AG09319 (cell line): ENCODE measurements at regions not wholly inside any gene's neighbourhood (a gene's known extent, or its start where the extent isn't known, plus 50 kb on each side); places are given as distances from the start of the nearest gene placed in this dataset.

Experiments used
- DNase-seq: peaks from one replicate; pipeline ENCODE4 v3.0.0-alpha.2; 2010; ENCODE audit warnings: low read depth; ENCODE audit errors: extremely low read depth
- TF ChIP-seq, protein P1 (sequence below): IDR thresholded peaks from 2 replicates; pipeline ENCODE4 v1.5.1; 2011; ENCODE audit warnings: low read depth, mild to moderate bottlenecking, inconsistent platforms, low read length, moderate library complexity

DNA sequence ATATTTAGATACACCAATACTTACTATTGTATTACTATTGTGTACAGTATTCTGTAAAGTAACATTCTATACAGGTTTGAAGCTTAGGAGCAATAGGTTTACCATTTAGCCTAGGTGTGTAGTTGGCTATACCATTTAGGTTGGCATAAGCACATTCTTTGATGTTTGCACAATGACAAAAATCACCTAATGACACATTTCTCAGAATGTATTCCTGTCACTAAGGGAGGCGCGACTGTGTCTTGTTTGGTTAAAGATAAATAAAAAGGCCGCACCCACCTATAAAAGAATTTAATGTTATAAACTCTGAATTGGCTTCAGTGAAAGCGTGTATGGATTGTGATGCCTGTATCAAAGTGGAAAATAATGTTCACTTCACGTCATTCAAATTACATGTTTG is 1815.4 kb upstream of the CDH6 start:
- TF ChIP-seq, protein P1, sequence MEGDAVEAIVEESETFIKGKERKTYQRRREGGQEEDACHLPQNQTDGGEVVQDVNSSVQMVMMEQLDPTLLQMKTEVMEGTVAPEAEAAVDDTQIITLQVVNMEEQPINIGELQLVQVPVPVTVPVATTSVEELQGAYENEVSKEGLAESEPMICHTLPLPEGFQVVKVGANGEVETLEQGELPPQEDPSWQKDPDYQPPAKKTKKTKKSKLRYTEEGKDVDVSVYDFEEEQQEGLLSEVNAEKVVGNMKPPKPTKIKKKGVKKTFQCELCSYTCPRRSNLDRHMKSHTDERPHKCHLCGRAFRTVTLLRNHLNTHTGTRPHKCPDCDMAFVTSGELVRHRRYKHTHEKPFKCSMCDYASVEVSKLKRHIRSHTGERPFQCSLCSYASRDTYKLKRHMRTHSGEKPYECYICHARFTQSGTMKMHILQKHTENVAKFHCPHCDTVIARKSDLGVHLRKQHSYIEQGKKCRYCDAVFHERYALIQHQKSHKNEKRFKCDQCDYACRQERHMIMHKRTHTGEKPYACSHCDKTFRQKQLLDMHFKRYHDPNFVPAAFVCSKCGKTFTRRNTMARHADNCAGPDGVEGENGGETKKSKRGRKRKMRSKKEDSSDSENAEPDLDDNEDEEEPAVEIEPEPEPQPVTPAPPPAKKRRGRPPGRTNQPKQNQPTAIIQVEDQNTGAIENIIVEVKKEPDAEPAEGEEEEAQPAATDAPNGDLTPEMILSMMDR, result no peak
- DNase-seq, result no peak

DNA sequence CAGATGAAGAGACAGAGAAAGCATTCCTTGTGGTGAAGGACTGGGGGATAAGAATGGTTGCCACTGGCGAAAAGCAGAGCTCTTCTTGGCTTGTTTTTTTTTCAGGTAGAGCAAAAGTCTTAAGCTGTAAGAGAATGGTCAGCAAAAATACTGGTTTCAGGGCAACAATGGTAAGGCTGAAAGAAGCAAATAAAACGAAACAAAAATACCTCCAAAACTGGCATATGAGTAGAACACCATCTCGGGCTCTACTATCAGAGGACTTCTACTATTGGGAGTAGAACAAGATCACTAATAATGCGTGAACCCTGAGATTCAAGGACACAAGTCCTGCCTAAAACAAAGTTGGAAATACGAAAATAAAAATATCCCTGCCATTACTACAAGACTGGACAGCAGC is 1823.2 kb upstream of the CDH6 start:
- TF ChIP-seq, protein P1, result no peak
- DNase-seq, result no peak

DNA sequence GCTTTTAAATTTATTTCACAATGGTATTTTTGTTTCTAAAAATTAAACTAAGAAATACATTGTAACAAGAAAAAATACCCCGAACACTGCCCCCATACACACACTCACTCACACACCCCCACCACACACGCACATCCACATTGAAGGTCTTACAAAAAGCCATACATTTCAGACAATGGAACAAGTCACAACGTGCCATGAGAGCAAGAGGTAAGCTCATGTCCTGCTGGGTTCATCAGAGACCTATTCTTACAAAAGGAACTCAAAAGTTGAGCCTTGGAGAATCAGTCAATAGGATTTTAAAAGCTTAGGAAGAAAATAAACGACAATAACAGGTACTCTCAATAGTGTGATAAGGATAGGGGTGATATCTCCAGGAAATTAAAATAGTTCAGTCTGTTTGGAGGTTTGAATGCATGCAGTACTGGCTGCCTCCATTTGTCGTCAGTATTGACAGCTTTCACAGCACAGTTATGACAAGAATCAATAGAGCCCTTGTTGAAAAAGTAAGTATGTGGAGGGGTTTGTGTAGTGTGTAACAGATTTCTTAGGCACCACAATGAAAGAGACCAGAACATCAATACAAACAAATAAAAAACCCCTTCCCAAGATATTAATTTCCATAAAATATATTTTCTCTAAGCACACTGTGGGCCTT is 1826.2 kb upstream of the CDH6 start:
- DNase-seq, result no peak
- TF ChIP-seq, protein P1, result no peak

DNA sequence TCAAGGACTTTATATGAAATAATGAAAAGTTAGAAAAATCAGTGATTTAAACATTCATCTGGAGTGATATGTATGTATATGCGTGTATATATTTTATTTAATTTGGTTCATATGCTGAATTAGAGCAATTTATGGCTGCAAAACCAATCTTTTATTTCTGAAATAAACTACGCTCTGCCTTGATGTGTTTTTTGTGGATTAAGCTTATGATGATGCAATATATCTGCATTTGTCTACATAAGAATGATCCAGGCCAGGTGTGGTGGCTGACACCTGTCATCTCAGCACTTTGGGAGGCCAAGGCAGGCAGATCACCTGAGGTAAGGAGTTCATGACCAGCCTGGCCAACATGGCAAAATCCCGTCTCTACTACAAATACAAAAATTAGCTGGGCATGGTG is 1842.3 kb upstream of the CDH6 start:
- DNase-seq, result no peak

DNA sequence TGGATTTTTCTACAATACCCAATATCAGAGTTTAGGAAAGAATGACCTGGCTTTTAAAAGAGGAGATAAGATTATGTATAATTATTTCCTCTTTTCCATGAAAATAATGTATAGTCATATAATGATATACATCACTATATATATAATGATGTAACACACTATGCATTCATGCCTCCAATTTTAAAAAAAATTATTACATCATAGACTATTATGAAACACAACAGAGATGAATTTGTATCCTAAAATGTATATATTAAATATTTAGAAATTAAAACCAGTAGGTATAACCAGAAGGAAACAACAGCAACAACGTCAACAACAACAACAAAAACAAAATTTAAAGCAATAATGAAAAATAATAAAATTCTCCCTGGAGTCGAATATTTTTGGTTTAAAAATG is 1856.5 kb upstream of the CDH6 start:
- TF ChIP-seq, protein P1, result no peak
- DNase-seq, result no peak

More for the DNA sequence above, 1842.3 kb upstream of the CDH6 start:
- TF ChIP-seq, protein P1, result no peak

DNA sequence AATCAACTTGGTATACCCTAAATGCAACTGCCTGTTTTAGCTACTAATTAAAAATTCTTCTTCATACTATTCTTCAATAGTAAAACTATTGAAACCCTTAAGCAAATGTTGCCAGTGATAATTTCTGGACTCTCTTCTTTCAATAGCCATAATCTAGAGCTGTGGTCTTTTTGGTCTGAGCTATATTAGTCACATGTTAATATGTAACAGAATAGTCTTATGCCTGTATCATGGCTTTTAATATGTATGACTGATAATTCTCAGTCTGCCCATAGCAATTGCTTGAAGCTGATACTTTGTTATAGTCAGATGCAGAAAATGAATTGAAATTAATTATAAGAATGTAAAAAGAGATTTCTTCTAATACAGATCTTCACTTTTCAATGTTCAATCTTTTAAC is 1871.9 kb upstream of the CDH6 start:
- DNase-seq, result no peak
- TF ChIP-seq, protein P1, result no peak

DNA sequence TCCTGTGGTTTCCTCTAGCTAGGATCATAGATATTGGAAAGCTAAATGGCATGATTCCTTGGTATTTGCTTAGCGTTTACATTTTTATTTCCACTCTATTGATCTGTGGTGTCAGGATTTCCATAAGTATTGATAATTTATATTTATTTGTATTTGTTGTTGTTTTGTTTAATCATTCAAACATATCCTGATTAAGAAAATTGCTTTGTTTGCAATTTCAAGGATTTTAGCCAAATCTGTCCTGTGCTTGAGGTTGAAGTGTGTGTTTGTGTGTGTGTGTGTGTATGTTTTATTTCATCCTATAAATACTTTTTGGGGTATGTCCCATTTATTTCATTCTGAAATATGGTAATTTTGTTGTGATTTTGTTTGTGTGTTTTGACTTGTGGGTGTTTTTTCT is 1884.1 kb upstream of the CDH6 start:
- TF ChIP-seq, protein P1, result no peak
- no peak for DNase-seq
